Kidney (tissue), 13 donors: ENCODE measurements at regions not wholly inside any gene's neighbourhood (a gene's known extent, or its start where the extent isn't known, plus 50 kb on each side); places are given as distances from the start of the nearest gene placed in this dataset.

ENCODE experiments used
- DNase-seq, 5 donors: peaks; one replicate each; pipeline ENCODE4 v3.0.0-alpha.2; 2013 to 2020
- FAIRE-seq: peaks from 2 replicates; lab custom pipeline; 2012; peaks lifted over from hg19 to GRCh38; lab: Jason Lieb, UNC
- H3K27ac ChIP-seq, 2 donors: one replicate each; pipeline ENCODE4 v1.7.0; 2013; ENCODE audit warnings: low read depth in 2 of 2, low read length in 2 of 2, inconsistent platforms in 1 of 2
- H3K27me3 ChIP-seq: one replicate; pipeline ENCODE4 v1.7.1; 2013; ENCODE audit warnings: low read length, inconsistent platforms; ENCODE audit not compliant: control insufficient read depth, insufficient read depth
- H3K36me3 ChIP-seq, 3 donors: one replicate each; pipeline versions ENCODE4 v1.7.0 to v1.7.1; 2013; ENCODE audit warnings: low read length in 3 of 3, control low read depth in 1 of 3, inconsistent platforms in 1 of 3; ENCODE audit not compliant: insufficient read depth in 3 of 3, control insufficient read depth in 2 of 3
- H3K4me1 ChIP-seq, 3 donors: one replicate each; pipeline versions ENCODE4 v1.7.0 to v1.7.1; 2013; ENCODE audit warnings: low read length in 3 of 3, inconsistent platforms in 1 of 3, low read depth in 1 of 3; ENCODE audit not compliant: control insufficient read depth in 2 of 3, insufficient read depth in 2 of 3
- H3K4me3 ChIP-seq, 3 donors: one replicate each; pipeline versions ENCODE4 v1.7.0 to v1.8.1; 2013; ENCODE audit warnings: low read length in 3 of 3, control low read depth in 1 of 3, inconsistent platforms in 1 of 3
- H3K9ac ChIP-seq, 3 donors: one replicate each; pipeline versions ENCODE4 v1.7.0 to v1.7.1; 2013; ENCODE audit warnings: low read length in 3 of 3, control low read depth in 1 of 3, inconsistent platforms in 1 of 3
- H3K9me3 ChIP-seq, 3 donors: one replicate each; pipeline versions ENCODE4 v1.7.0 to v1.7.1; 2013; ENCODE audit warnings: low read length in 3 of 3, control low read depth in 1 of 3, inconsistent platforms in 1 of 3; ENCODE audit not compliant: control insufficient read depth in 2 of 3, insufficient read depth in 1 of 3
- CTCF ChIP-seq: IDR thresholded peaks from 3 replicates; pipeline ENCODE4 v1.5.1; 2012; ENCODE audit warnings: mild to moderate bottlenecking, moderate library complexity, borderline replicate concordance; ENCODE audit not compliant: insufficient read depth; ENCODE audit errors: extremely low read depth
- intact Hi-C: fragments of 100-400 bp; cut with DNase I; formaldehyde crosslinking; loops from one replicate; pipeline ENCODE4 v1.11.1; 2022
- donor health status: control.
- donor health status: control.
- donor health status: control.
- donor health status: control.
- donor health status: control.
- donor health status: DM: yes; HTN: yes; CAD: no.
- donor health status: Normal renal cell carcinoma (clear cell type).

- DNase-seq, result no peak
- no peaks in the 10 kb centered on the region for H3K27me3 ChIP-seq
- FAIRE-seq, result no peak
- intact Hi-C loops, result no loop called here
- no peak overlapping the region for H3K27ac ChIP-seq
- H3K4me3 ChIP-seq, result no peak overlapping the region
- H3K36me3 ChIP-seq, result no peaks in the 10 kb centered on the region
- no peaks in the 10 kb centered on the region for H3K9me3 ChIP-seq
- no peaks in the 10 kb centered on the region for H3K4me1 ChIP-seq
- no peak for TF ChIP-seq CTCF
- H3K9ac ChIP-seq, result no peak overlapping the region
These were observed 108.0 kb upstream of the LGALSL start for GRCh38 chr2:64345998-64346397.

GRCh38 chr2:64348386-64349130, 105.4 kb upstream of the LGALSL start:
- Histone ChIP-seq H3K9ac (no peak overlapping the region), H3K9me3 (no peaks in the 10 kb centered on the region), H3K27me3 (no peaks in the 10 kb centered on the region), H3K27ac (no peak overlapping the region), H3K4me3 (no peak overlapping the region), H3K4me1 (no peaks in the 10 kb centered on the region), H3K36me3 (no peaks in the 10 kb centered on the region)
- peak in 3 of 5 donors; percentile 41 to 65 (median 44) for DNase-seq
- FAIRE-seq, result no peak
- intact Hi-C loops, result no loop called here
- TF ChIP-seq CTCF, result no peak

GRCh38 chr2:64349131-64349530, 104.8 kb upstream of the LGALSL start:
- intact Hi-C loops, result no loop called here
- no peaks in the 10 kb centered on the region for H3K36me3 ChIP-seq
- no peaks in the 10 kb centered on the region for H3K9me3 ChIP-seq
- no peak overlapping the region for H3K4me3 ChIP-seq
- FAIRE-seq (no peak), DNase-seq (no peak)
- no peak for TF ChIP-seq CTCF
- H3K27me3 ChIP-seq, result no peaks in the 10 kb centered on the region
- H3K9ac ChIP-seq, result no peak overlapping the region
- H3K4me1 ChIP-seq, result no peaks in the 10 kb centered on the region
- no peak overlapping the region for H3K27ac ChIP-seq

GRCh38 chr2:64350996-64351395, 103.0 kb upstream of the LGALSL start:
- DNase-seq (no peak), FAIRE-seq (no peak)
- TF ChIP-seq CTCF, result no peak
- no peaks in the 10 kb centered on the region for H3K27me3 ChIP-seq
- H3K36me3 ChIP-seq, result no peaks in the 10 kb centered on the region
- intact Hi-C loops, result no loop called here
- H3K27ac ChIP-seq, result no peak overlapping the region
- H3K9ac ChIP-seq, result no peak overlapping the region
- no peaks in the 10 kb centered on the region for H3K9me3 ChIP-seq
- no peaks in the 10 kb centered on the region for H3K4me1 ChIP-seq
- H3K4me3 ChIP-seq, result no peak overlapping the region
